ENCODE measurements at regions not wholly inside any gene's neighbourhood (a gene's known extent, or its start where the extent isn't known, plus 50 kb on each side); places are given as distances from the start of the nearest gene placed in this dataset.

DNA sequence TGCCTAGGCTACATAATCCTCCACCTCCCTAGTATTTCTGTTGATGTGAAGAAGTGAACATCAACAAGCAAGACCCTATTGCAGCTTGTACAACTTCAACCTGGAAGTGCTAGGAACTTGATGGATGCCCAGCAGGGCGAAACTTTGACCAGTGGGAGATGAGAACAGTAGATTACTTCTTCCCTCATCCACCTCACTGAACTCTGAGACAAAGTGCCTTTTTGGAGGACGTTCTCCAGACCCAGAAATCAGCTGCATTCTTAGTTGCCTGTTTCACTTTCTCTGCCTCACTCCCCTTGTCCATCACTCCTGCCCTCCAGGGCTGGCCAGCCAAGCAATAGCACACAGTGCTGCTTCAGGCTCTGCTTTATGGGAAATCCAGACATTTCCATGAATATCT is 683.4 kb downstream of the GALC start:
- no peak overlapping the region for H3K27ac ChIP-seq (ENCODE audit: control insufficient read depth, insufficient read depth)
- FAIRE-seq, result no peak
- TF ChIP-seq ZNF622 (IDR thresholded peaks at IDR 0.05), result no peak
- TF ChIP-seq RFX5 (IDR thresholded peaks at IDR 0.05; ENCODE audit: low read depth, low read length), result no peak
- no peak for TF ChIP-seq GATAD2B (conservative IDR thresholded peaks at IDR 0.05; ENCODE audit: low read depth)
- no peak for TF ChIP-seq KLF5 (IDR thresholded peaks at IDR 0.05; ENCODE audit: partially characterized antibody)
- no peak for TF ChIP-seq SREBF2 (IDR thresholded peaks at IDR 0.05; ENCODE audit: low read length)
- no peak for TF ChIP-seq HDAC6 (IDR thresholded peaks at IDR 0.05; ENCODE audit: unreplicated experiment)
- no peak for TF ChIP-seq IKZF2 (IDR thresholded peaks at IDR 0.05)
- TF ChIP-seq SRF (IDR thresholded peaks at IDR 0.05; ENCODE audit: low read depth in 2 of 2, low read length in 2 of 2), result no peak
- TF ChIP-seq SMC3 (IDR thresholded peaks at IDR 0.05; ENCODE audit: borderline replicate concordance, low read length), result no peak
- no peak for TF ChIP-seq SPI1 (IDR thresholded peaks at IDR 0.05; ENCODE audit: borderline replicate concordance, insufficient read depth, low read depth, low read length)
- TF ChIP-seq JUND (IDR thresholded peaks at IDR 0.05; ENCODE audit: low read depth, low read length), result no peak
- TF ChIP-seq YY1 (IDR thresholded peaks at IDR 0.05; ENCODE audit: low read depth, low read length), result no peak
- TF ChIP-seq ETV6 (conservative IDR thresholded peaks at IDR 0.05 in 1 of 2, IDR thresholded peaks at IDR 0.05 in 1 of 2; ENCODE audit: borderline replicate concordance in 1 of 2, low read depth in 1 of 2), result no peak
- no peaks in the 10 kb centered on the region for H3K79me2 ChIP-seq (ENCODE audit: control insufficient read depth, insufficient read depth, low read length)
- no TSS peak for BruUV-seq (replicated peaks)
- no peak for DNase-seq (ENCODE audit: low read depth, low spot score)
- intact Hi-C loops (cut with micrococcal nuclease; ENCODE audit: unreplicated experiment) (no loop called here), in situ Hi-C loops (cut with MboI) (no loop called here)
- SMC1A ChIA-PET (ENCODE audit: uncharacterized antibody, unreplicated experiment), result no interaction called here
- no peak overlapping the region for H2AFZ ChIP-seq (ENCODE audit: control insufficient read depth, low read depth, low read length)
- H3K4me1 ChIP-seq (ENCODE audit: control insufficient read depth, insufficient read depth, low read length), result no peaks in the 10 kb centered on the region
- CTCF ChIA-PET, result no interaction called here
- H3K4me2 ChIP-seq (ENCODE audit: control insufficient read depth, insufficient read depth), result no peak overlapping the region
- no peaks in the 10 kb centered on the region for H3K36me3 ChIP-seq (ENCODE audit: control insufficient read depth in 2 of 2, insufficient read depth in 2 of 2, low read length in 1 of 2)
- H3K27me3 ChIP-seq (replicated peaks in 1 of 2; ENCODE audit: control insufficient read depth in 2 of 2, insufficient read depth in 2 of 2, low read length in 1 of 2), result no peaks in the 10 kb centered on the region
- H3K9me3 ChIP-seq (replicated peaks; ENCODE audit: control insufficient read depth, insufficient read depth, low read length), result no peaks in the 10 kb centered on the region
- no peak for ATAC-seq
- no peak overlapping the region for H3K4me3 ChIP-seq
- RAD21 ChIA-PET (ENCODE audit: unreplicated experiment), result no interaction called here
- no peaks in the 10 kb centered on the region for H4K20me1 ChIP-seq (ENCODE audit: control insufficient read depth, insufficient read depth)
- POLR2A ChIA-PET, result no interaction called here
- 0% methylated on average over 2 of the region's 2 CpGs for WGBS (ENCODE audit: insufficient coverage, insufficient replicate concordance, low lambda C conversion rate, missing lambda C conversion rate)
- no peak overlapping the region for H3K9ac ChIP-seq (ENCODE audit: control insufficient read depth, insufficient read depth, low read length)
